IMR-90 (cell line): ENCODE measurements at regions not wholly inside any gene's neighbourhood (a gene's known extent, or its start where the extent isn't known, plus 50 kb on each side); places are given as distances from the start of the nearest gene placed in this dataset.

Experiments
- ATAC-seq: fragments of 200-7000 bp; cut with Tn5 transposase; 2 replicates; pipeline ENCODE4 v1.9.1; 2020; ENCODE audit warnings: low read depth, mild to moderate bottlenecking, moderate library complexity
- BruUV-seq: library from RNA; stranded (reverse); fragments of 400-500 nt; replicated peaks from 2 replicates; lab custom pipeline; 2021; lab: Mats Ljungman, UMichigan
- CTCF ChIA-PET: fragments of 300-600 bp; formaldehyde crosslinking; extraction: SDS; loops from one replicate; lab custom pipeline; 2021; ENCODE audit warnings: antibody characterized with exemption; lab: Yijun Ruan, JAX
- POLR2A ChIA-PET: fragments of 300-600 bp; sonication (Branson Sonifier 250); formaldehyde crosslinking; loops from one replicate; lab custom pipeline; 2022; ENCODE audit warnings: antibody characterized with exemption; ENCODE audit not compliant: unreplicated experiment; lab: Charles Lee
- DNase-seq: peaks from one replicate; pipeline ENCODE4 v3.0.0; 2013
- H2AFZ ChIP-seq: replicated peaks from 2 replicates; pipeline ENCODE3; 2013; ENCODE audit warnings: low read length, mild to moderate bottlenecking; ENCODE audit not compliant: poor library complexity
- H2AK5ac ChIP-seq: 2 replicates; pipeline ENCODE4 v1.6.1; 2013; ENCODE audit warnings: low read depth, low read length, inconsistent platforms
- H2AK9ac ChIP-seq: replicated peaks from 2 replicates; pipeline ENCODE3; 2013; ENCODE audit warnings: mild to moderate bottlenecking, low read depth, low read length, moderate library complexity; ENCODE audit not compliant: poor library complexity
- H2BK120ac ChIP-seq: 2 replicates; pipeline ENCODE4 v1.6.1; 2013; ENCODE audit warnings: low read depth, low read length, inconsistent platforms
- H2BK15ac ChIP-seq: 3 replicates; pipeline ENCODE4 v1.6.1; 2013; ENCODE audit warnings: low read depth, low read length, inconsistent platforms
- H2BK20ac ChIP-seq: 2 replicates; pipeline ENCODE4 v1.6.1; 2013; ENCODE audit warnings: low read depth, mild to moderate bottlenecking, inconsistent platforms, low read length, moderate library complexity
- H2BK5ac ChIP-seq: 2 replicates; pipeline ENCODE4 v1.6.1; 2013; ENCODE audit warnings: mild to moderate bottlenecking, low read depth, low read length, inconsistent platforms; ENCODE audit not compliant: poor library complexity, severe bottlenecking
- H3K14ac ChIP-seq: replicated peaks from 2 replicates; pipeline ENCODE4 v1.6.1; 2013; ENCODE audit warnings: low read depth, low read length, inconsistent platforms
- H3K18ac ChIP-seq: 2 replicates; pipeline ENCODE4 v1.6.1; 2013; ENCODE audit warnings: low read depth, low read length, control low read depth
- H3K23ac ChIP-seq: 2 replicates; pipeline ENCODE4 v1.6.1; 2013; ENCODE audit warnings: low read depth, low read length, inconsistent platforms
- H3K27ac ChIP-seq: 2 replicates; pipeline ENCODE4 v1.5.1; 2013; ENCODE audit warnings: mild to moderate bottlenecking, control low read depth, low read length; ENCODE audit not compliant: insufficient read depth
- H3K27me3 ChIP-seq: 2 replicates; pipeline ENCODE4 v1.6.1; 2013; ENCODE audit warnings: low read length; ENCODE audit not compliant: control insufficient read depth, insufficient read depth
- H3K36me3 ChIP-seq: 2 replicates; pipeline ENCODE4 v1.6.1; 2013; ENCODE audit warnings: low read length, mixed read lengths; ENCODE audit not compliant: control insufficient read depth, insufficient read depth
- H3K4ac ChIP-seq: 2 replicates; pipeline ENCODE4 v1.6.1; 2013; ENCODE audit warnings: low read depth, low read length, inconsistent platforms
- H3K4me1 ChIP-seq: 2 replicates; pipeline ENCODE4 v1.6.1; 2013; ENCODE audit warnings: low read length, mixed read lengths; ENCODE audit not compliant: control insufficient read depth, insufficient read depth
- H3K4me2 ChIP-seq: 2 replicates; pipeline ENCODE4 v1.6.1; 2013; ENCODE audit warnings: low read depth, mild to moderate bottlenecking, control low read depth, low read length, moderate library complexity
- H3K4me3 ChIP-seq: 2 replicates; pipeline ENCODE4 v1.5.1; 2013; ENCODE audit warnings: low read depth, mild to moderate bottlenecking, control low read depth, low read length, moderate library complexity; ENCODE audit not compliant: insufficient read depth
- H3K56ac ChIP-seq: 2 replicates; pipeline ENCODE4 v1.6.1; 2013; ENCODE audit warnings: low read length, inconsistent platforms; ENCODE audit not compliant: insufficient read depth; ENCODE audit errors: extremely low read depth
- H3K79me1 ChIP-seq, 2 experiments: 2 replicates each; pipeline ENCODE4 v1.6.1; 2013; ENCODE audit warnings: low read length in 2 of 2, inconsistent platforms in 1 of 2, low read depth in 1 of 2
- H3K9ac ChIP-seq: 2 replicates; pipeline ENCODE4 v1.6.1; 2013; ENCODE audit warnings: low read depth, low read length, control low read depth
- H3K9me1 ChIP-seq: 2 replicates; pipeline ENCODE4 v1.6.1; 2013; ENCODE audit warnings: low read length, inconsistent platforms; ENCODE audit not compliant: insufficient read depth
- H3K9me3 ChIP-seq: 2 replicates; pipeline ENCODE4 v1.6.1; 2013; ENCODE audit warnings: low read length; ENCODE audit not compliant: control insufficient read depth, insufficient read depth
- H4K20me1 ChIP-seq: 2 replicates; pipeline ENCODE4 v1.6.1; 2013; ENCODE audit warnings: low read length, inconsistent platforms; ENCODE audit not compliant: insufficient read depth
- H4K5ac ChIP-seq: 2 replicates; pipeline ENCODE4 v1.6.1; 2013; ENCODE audit warnings: mild to moderate bottlenecking, low read depth, low read length, control low read depth
- H4K8ac ChIP-seq, 2 experiments: 2 replicates each; pipeline ENCODE4 v1.6.1; 2013; ENCODE audit warnings: low read depth in 2 of 2, low read length in 2 of 2, control low read depth in 1 of 2, inconsistent platforms in 1 of 2
- H4K91ac ChIP-seq: 2 replicates; pipeline ENCODE4 v1.6.1; 2013; ENCODE audit warnings: low read depth, low read length, inconsistent platforms; ENCODE audit not compliant: insufficient read depth
- CEBPB ChIP-seq: IDR thresholded peaks from 2 replicates; pipeline ENCODE4 v1.6.1; 2012; ENCODE audit warnings: low read depth, low read length, improper control_type of control experiment
- CHD1 ChIP-seq: IDR thresholded peaks from 2 replicates; pipeline ENCODE4 v1.6.1; 2012; ENCODE audit warnings: low read depth, low read length, improper control_type of control experiment
- CTCF ChIP-seq: conservative IDR thresholded peaks from 2 replicates; pipeline ENCODE4 v1.5.1; 2012; ENCODE audit warnings: mild to moderate bottlenecking, low read depth, low read length, improper control_type of control experiment
- FOS ChIP-seq: fragments of 150-350 bp; IDR thresholded peaks from 2 replicates; pipeline ENCODE4 v1.6.1; 2016; ENCODE audit warnings: low read depth, low read length
- MAFK ChIP-seq: IDR thresholded peaks from 2 replicates; pipeline ENCODE4 v1.6.1; 2012; ENCODE audit warnings: low read depth, low read length, improper control_type of control experiment
- MAZ ChIP-seq: IDR thresholded peaks from 2 replicates; pipeline ENCODE4 v1.6.1; 2012; ENCODE audit warnings: low read depth, mild to moderate bottlenecking, low read length, improper control_type of control experiment, moderate library complexity, borderline replicate concordance
- MXI1 ChIP-seq: IDR thresholded peaks from 2 replicates; pipeline ENCODE4 v1.6.1; 2012; ENCODE audit warnings: low read depth, mild to moderate bottlenecking, low read length, moderate library complexity, borderline replicate concordance
- NFE2L2 ChIP-seq: fragments of 150-350 bp; IDR thresholded peaks from 2 replicates; pipeline ENCODE4 v1.6.1; 2016; ENCODE audit warnings: low read depth, mild to moderate bottlenecking, low read length
- POLR2A ChIP-seq: IDR thresholded peaks from 2 replicates; pipeline ENCODE4 v1.6.1; 2012; ENCODE audit warnings: mild to moderate bottlenecking, low read depth, low read length
- RAD21 ChIP-seq: IDR thresholded peaks from 2 replicates; pipeline ENCODE4 v1.6.1; 2012; ENCODE audit warnings: low read length, improper control_type of control experiment
- RCOR1 ChIP-seq: IDR thresholded peaks from 2 replicates; pipeline ENCODE4 v1.6.1; 2012; ENCODE audit warnings: mild to moderate bottlenecking, low read length, improper control_type of control experiment; ENCODE audit not compliant: insufficient replicate concordance
- RFX5 ChIP-seq: IDR thresholded peaks from 2 replicates; pipeline ENCODE4 v1.8.0; 2012; ENCODE audit warnings: low read depth, mild to moderate bottlenecking, low read length, moderate library complexity
- SMC3 ChIP-seq: fragments of 150-350 bp; IDR thresholded peaks from 2 replicates; pipeline ENCODE4 v1.6.1; 2016; ENCODE audit warnings: low read depth, mild to moderate bottlenecking, antibody characterized with exemption, low read length, moderate library complexity
- USF2 ChIP-seq: fragments of 150-350 bp; IDR thresholded peaks from 2 replicates; pipeline ENCODE4 v1.6.1; 2017; ENCODE audit warnings: mild to moderate bottlenecking, antibody characterized with exemption, low read length, low read depth
- WGBS, 2 experiments: methylation state at CpG; one replicate each; pipeline versions ENCODE4 v1.1.5 to v1.1.7; 2013; ENCODE audit warnings: missing lambda C conversion rate in 2 of 2; ENCODE audit not compliant: insufficient read length in 1 of 2; ENCODE audit errors: extremely low coverage in 2 of 2; 5-methylcytosine and 5-hydroxymethylcytosine counted together
- dilution Hi-C: fragments of 300-500 bp; cut with HindIII; formaldehyde crosslinking; loops from one replicate; pipeline ENCODE4 v1.14.3; 2018; ENCODE audit warnings: low sequenced_read_pairs; ENCODE audit not compliant: unreplicated experiment
- in situ Hi-C: fragments of 300-500 bp; cut with MboI; formaldehyde crosslinking; loops from 3 replicates; pipeline ENCODE4 v1.14.3; 2019; ENCODE audit warnings: low sequenced_read_pairs, inconsistent platforms, mixed read lengths
- intact Hi-C: fragments of 100-400 bp; cut with micrococcal nuclease; formaldehyde crosslinking; loops from 2 replicates; pipeline ENCODE4 v1.10.0; 2022

GRCh38 chr6:44041461-44042260 lies 85.6 kb downstream of the MRPL14 start:
- BruUV-seq = no TSS peak
- POLR2A ChIA-PET = no interaction called here
- TF ChIP-seq RCOR1 (peak; percentile 89), FOS (peak; percentile 96), MXI1 (peak; percentile 72), MAZ (peak; percentile 97), NFE2L2 (peak; percentile 86; the same call in 1 of the 2 replicates), USF2 (no peak; the same call in 1 of the 2 replicates), RAD21 (no peak; the same call in 1 of the 2 replicates), MAFK (peak; percentile 71), CEBPB (peak; percentile 52; the same call in 1 of the 2 replicates), POLR2A (peak; percentile 52; the same call in 1 of the 2 replicates), SMC3 (peak; percentile 25; the same call in 1 of the 2 replicates), RFX5 (no peak), CHD1 (no peak), CTCF (no peak)

More at GRCh38 chr6:44041461-44042260, 85.6 kb downstream of the MRPL14 start:
- Histone ChIP-seq H4K20me1 (no peaks in the 10 kb centered on the region), H3K9ac (peak overlapping the region; percentile 37), H4K91ac (peak overlapping the region; percentile 99), H2AK9ac (peak overlapping the region; percentile 87), H3K79me1 (peaks cover 0 to 19% of the 10 kb centered on the region in 2 experiments; a peak in 2 of 4 replicates), H3K36me3 (no peaks in the 10 kb centered on the region), H3K4me1 (peaks cover 36% of the 10 kb centered on the region), H2AFZ (peak overlapping the region; percentile 3), H3K27ac (peak overlapping the region; percentile 95), H3K14ac (peak overlapping the region; percentile 89), H3K4ac (peak overlapping the region; percentile 97), H4K5ac (peak overlapping the region; percentile 83), H3K4me2 (peak overlapping the region; percentile 21), H3K27me3 (no peaks in the 10 kb centered on the region), H3K18ac (peak overlapping the region; percentile 91), H3K4me3 (no peak overlapping the region), H2BK20ac (peak overlapping the region; percentile 94), H4K8ac (peak overlapping the region; percentile 81 to 89), H2AK5ac (peak overlapping the region; percentile 100), H2BK15ac (peak overlapping the region; percentile 95), H3K9me1 (peaks cover 25% of the 10 kb centered on the region), H3K56ac (peak overlapping the region; percentile 94), H2BK120ac (peak overlapping the region; percentile 98), H2BK5ac (peak overlapping the region; percentile 99), H3K9me3 (no peaks in the 10 kb centered on the region), H3K23ac (peak overlapping the region; percentile 94)
- in situ Hi-C loops (no loop called here), intact Hi-C loops (loop anchor here (2.0 kb wide), 1 partner anchor 31 kb away; no protein-coding TSS in a partner anchor), dilution Hi-C loops (no loop called here)
- DNase-seq (peak; percentile 99), ATAC-seq (peak; percentile 85)
- CTCF ChIA-PET = interaction anchor here (1.2 kb wide), 1 partner anchor 31 kb away, joined by 4 read pairs; no protein-coding TSS in a partner anchor
- 6% methylated on average over 3 of the region's 10 CpGs; no CpG with 5 or more reads in 1 of the 2 experiments for WGBS, 2 experiments
